ENCODE measurements at regions not wholly inside any gene's neighbourhood (a gene's known extent, or its start where the extent isn't known, plus 50 kb on each side); places are given as distances from the start of the nearest gene placed in this dataset.
"Not testable (repeated sequence)": the region's sequence is repeated elsewhere in the genome, so short reads cannot be mapped to it uniquely, and the experiment has no call there.

DNA sequence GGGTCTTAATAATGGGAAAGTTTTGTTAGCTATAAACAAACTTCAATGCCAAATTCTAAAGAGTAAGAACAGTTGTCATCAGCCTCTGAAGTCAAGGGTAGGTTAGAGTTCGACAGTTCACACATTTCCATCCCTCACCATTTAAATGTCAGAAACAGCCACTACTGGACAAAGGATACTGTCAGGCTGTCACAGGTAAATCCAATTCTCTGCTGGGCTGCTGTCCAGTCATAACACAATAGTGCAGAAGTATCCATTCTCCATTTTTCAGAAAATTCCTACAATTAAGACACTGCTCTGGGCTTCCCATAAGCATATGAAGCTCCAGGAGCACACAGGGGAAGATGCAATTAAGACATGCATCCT, 221.4 kb downstream of the RPS29 start:
- FAIRE-seq, result no peak

GRCh38 chr14:49363821-49364751, 222.1 kb downstream of the RPS29 start:
- FAIRE-seq, result no peak

DNA sequence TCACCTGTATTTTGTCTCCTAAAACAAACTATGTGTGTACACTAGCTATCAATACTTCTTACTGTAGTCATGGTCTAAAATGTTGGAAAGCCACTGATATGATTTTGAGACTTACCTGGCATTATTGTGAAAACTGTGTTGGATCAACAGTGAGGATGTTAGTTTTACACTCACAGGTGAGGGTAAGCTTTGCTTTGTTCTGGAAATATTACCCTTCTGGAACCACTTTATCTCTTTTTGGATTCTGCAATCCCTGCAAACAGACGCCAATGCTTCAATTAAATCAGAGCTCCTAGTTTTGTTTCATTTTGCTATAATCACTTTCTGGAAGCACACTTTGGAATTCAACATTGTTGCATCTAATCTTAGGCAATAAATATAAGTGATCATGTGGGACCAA, 223.3 kb downstream of the RPS29 start:
- no peak for FAIRE-seq

DNA sequence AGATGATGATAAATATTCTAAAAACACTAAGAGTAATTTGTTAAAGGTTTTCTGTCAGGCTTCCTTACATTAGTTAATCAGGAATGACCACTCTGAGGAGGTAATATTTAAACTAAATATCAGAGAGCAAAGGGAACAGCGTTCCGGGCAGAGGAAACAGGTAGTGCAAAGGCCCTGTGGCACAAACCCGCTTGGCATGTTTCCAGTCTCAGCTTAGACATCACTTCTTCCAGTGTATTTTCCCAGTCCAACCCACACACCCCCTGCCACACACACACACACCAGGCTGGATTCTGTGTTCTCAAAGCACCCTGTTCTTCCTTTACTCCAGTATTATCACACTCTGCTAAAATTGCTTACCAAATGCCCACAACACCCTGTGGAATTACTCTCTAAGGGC, 247.1 kb downstream of the RPS29 start:
- FAIRE-seq, result no peak

DNA sequence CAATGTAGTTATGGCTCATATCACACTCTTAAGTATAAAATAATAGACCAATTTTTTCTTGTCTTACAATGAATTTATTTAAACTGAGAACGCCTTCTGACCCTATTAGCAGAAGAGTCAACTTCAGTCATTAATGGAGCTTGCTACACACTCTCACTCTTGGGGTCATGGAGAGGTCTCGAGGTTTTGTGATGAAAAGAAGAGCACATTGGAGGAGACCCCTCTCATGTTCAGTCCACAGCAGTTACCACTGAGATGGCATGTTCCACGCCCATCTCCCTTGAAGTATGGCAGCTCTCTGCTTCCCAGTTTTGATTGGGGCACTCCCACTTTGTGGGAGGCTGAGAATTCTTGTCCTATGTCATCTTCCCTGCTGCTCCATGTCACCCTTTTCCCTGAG, 266.4 kb downstream of the RPS29 start:
- FAIRE-seq, result no peak

GRCh38 chr14:49315570-49315969, 270.6 kb downstream of the RPS29 start:
- FAIRE-seq, result no peak

- no peak for FAIRE-seq
Observed at GRCh38 chr14:49314737-49315136, 271.4 kb downstream of the RPS29 start.

- no peak for FAIRE-seq
Observed at GRCh38 chr14:49313108-49313507, 273.1 kb downstream of the RPS29 start.

DNA sequence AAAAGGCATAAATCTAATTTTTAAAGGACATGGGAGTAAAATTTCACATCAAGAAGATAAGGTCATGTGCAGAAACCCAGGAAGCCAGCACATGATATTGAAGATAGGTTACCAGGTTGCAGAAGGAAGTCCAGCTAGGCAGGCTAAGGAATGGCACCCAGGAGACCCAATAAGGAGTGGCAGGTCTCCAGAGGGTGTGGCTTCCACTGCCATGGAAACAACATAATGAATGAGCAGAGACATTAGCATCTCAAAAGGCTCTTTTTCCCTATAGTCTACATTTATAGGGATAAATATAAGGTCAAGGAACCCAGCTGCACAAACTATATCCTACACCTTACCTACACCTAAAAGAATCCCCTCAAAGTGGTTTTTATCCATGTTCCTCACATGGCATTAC, 275.9 kb downstream of the RPS29 start:
- no peak for FAIRE-seq

GRCh38 chr14:49306152-49306751, 279.9 kb downstream of the RPS29 start:
- FAIRE-seq, result peak; percentile 3

GRCh38 chr14:49303946-49304516, 282.1 kb downstream of the RPS29 start:
- FAIRE-seq, result no peak

DNA sequence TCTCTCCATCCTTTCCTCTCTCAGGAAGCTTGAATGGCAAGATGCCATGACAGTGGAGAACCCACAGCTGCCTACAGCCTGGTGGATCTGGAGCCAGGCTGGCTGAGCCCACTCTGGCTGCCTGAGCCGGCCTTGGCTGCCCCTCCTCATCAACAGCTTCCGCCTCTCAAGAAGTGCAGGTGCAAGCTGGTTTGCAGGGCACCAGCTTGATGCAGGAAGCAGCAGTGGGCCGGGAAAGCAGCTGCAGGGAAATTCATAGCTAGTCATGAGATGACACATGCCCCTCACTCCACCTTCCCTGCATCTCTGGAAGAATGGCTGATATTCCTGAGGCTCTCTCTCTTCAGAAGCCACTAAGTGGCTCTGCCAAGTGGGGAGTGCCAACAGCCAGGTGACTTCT, 289.1 kb downstream of the RPS29 start:
- no peak for FAIRE-seq

DNA sequence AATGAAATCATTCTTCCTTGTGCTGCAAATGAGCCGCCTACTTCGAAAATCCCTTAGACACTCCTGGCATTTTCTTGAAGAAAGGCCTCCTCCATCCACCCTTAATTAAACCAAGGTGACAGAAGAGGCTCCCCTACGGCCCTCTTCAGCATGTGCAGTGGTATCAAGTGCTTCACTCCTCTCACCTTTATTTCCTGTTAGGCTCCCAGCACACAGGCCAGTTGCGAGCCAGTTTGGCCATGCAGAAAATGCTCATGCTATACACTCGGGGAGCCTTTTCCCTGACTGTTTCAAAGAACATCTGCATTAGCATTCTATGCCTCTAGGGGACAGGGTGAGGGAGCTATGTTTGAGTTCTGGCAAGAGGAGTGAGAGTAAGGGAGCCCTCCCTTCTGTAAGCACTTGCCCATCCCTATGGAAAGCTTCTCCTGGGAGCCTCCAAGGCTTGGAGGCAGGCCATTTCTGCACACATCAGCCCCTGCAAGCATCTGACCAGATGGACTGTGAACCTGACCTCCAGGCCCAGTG, 291.5 kb downstream of the RPS29 start:
- FAIRE-seq, result no peak

DNA sequence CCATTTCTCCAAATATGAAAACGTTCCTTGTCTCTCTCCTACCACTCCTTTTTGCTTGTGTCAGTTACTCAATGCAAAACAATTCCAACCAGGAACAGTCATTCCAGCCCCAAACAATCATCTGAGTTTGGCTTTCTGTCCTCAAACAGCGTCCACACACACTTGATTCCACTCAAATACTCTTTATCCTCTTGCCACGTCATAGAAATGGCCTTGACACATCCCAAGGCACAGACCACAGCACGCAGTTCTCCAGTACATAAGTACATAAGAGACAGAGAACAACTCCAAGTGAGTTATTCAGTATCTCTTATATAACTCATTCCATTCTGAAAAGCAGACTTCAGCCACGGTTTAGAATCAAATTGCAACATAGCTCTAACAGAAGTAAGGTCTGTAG, 299.2 kb downstream of the RPS29 start:
- no peak for FAIRE-seq

DNA sequence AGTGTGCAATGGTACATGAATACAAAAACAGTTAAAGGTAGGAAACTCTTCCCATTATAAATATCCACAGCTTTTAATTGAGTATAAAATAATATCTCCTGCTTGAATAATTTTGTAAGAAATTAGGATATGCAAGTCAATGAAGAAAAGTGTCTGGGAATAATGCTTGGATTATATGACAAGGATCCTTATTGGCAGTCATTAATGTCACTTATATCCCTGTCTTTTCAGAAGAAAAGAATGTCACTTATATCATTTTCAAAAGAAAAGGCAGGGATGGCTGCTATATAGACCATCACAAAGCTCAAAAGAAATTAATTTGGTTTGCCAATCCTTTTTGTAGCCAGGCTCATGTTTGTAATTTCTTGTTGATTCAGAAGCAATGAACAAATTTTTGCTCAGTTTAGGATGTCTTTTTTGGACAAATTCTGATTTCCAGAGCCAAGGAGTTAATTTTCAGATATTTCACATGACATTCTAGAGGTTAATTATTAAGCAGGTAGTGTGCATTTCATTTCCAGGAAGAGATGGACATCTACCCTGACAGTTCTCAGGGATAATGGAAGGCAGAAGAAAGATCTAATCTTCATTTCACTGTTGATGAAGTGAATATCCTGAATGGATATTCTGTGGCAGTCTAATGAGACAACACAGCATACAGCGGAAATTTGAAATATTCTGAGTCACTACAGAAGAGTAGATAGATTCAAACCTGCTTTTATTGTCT, 299.8 kb downstream of the RPS29 start:
- no peak for FAIRE-seq

DNA sequence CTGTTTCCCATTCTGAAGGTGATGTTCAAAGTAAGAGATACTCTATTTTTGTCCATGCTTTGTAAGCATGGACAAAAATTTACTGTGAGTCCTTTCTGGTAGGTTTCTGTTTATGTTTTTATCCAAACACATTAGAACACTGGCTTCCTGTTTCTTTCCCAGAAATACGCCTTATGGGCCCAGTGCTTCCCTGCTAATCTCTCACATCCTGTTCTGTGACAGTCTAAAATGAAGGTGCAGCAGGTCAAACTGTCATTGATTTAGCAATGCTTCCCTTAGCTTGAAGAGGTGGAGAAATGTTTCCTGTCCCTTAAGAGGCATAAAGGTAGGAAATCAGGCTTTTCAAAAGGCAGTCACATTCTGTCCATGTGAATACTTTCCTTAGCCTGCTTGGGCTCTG, 305.6 kb downstream of the RPS29 start:
- FAIRE-seq, result no peak

- no peak for FAIRE-seq
Observed at GRCh38 chr14:49250517-49250916, 335.7 kb downstream of the RPS29 start.

- no peak for FAIRE-seq
Observed at GRCh38 chr14:49250109-49250508, 336.1 kb downstream of the RPS29 start.

DNA sequence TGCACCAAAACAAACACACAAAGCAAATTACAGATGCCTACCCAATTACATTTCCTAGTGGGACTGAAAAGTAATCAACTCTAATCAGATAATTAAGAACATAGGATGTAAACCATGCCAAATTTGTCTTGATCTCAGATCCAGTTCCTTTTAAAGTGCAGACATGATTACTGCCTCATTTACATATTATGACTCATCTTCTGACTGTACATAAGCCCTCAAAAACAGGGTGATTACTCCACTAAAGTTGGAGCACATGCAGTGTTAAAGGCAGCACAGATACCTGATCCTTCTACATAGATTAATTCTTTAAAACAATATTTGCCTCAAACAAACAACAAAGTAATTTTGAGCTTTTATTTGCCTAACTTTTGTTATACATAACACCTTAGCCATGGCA, 337.2 kb downstream of the RPS29 start:
- no peak for FAIRE-seq

GRCh38 chr14:49243777-49244176, 342.4 kb downstream of the RPS29 start:
- not testable (repeated sequence) for FAIRE-seq

DNA sequence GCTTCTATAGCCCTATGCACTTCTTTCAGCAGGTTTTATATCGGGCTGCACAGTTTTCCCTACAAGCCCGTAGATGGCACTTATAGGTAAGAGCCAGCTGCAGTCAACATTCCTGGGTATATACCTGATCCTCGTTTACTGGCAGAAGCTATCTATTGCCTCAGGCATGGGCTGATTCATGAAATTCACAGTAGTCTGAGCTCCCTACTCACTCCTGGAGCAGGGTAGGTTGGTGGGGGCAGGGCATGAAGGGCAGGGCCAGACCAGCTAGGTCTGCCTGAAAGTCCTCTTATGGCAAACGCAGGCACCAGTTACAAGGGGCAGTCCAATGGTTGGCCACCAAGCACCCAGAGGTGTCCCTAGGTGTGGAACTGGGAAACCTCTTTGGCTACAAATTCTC, 345.8 kb downstream of the RPS29 start:
- FAIRE-seq, result no peak

GRCh38 chr14:49228552-49228951, 357.6 kb downstream of the RPS29 start:
- FAIRE-seq, result no peak

DNA sequence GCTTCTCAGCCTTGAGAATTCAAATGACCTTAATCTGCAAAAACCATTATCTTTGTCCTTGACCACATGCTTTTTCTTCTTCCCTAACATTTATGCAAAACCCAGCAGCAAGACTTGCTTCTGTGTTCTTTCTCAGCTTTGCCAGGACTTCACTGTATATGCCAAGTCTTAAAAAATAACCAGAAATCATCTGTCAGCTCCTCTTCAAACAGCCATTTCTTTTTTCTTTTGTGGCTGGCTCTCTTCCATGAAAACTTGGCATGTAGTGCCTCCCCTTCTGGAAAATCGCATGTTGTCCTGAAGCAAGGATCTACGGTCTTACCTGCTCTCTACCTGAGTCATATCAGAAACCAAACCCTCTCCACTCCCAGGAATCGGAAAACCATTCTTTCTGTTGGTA, 364.9 kb downstream of the RPS29 start:
- no peak for FAIRE-seq
